GM12892 (cell line): ENCODE measurements at regions not wholly inside any gene's neighbourhood (a gene's known extent, or its start where the extent isn't known, plus 50 kb on each side); places are given as distances from the start of the nearest gene placed in this dataset.
"Not testable (repeated sequence)": the region's sequence is repeated elsewhere in the genome, so short reads cannot be mapped to it uniquely, and the experiment has no call there.

Experiments used
- DNase-seq: peaks from one replicate; pipeline ENCODE4 v3.0.0; 2011; ENCODE audit not compliant: insufficient read length
- FAIRE-seq: peaks from 2 replicates; lab custom pipeline; 2011; peaks lifted over from hg19 to GRCh38; lab: Jason Lieb, UNC
- POLR2A ChIP-seq: IDR thresholded peaks from 2 replicates; pipeline ENCODE4 v1.6.1; 2011; ENCODE audit warnings: low read depth, low read length, control low read depth
- POLR2AphosphoS5 ChIP-seq: IDR thresholded peaks from 2 replicates; pipeline ENCODE4 v1.6.1; 2011; ENCODE audit warnings: low read depth, low read length, control low read depth
- TAF1 ChIP-seq: IDR thresholded peaks from 2 replicates; pipeline ENCODE4 v1.6.1; 2011; ENCODE audit warnings: low read depth, mild to moderate bottlenecking, control low read depth, low read length, borderline replicate concordance

- FAIRE-seq, result no peak
- no peak for DNase-seq
- TF ChIP-seq POLR2A (no peak), TAF1 (no peak), POLR2AphosphoS5 (no peak)
These were observed 231.8 kb upstream of the RBBP8 start for GRCh38 chr18:22701326-22701725.

GRCh38 chr18:22701795-22702194 lies 231.3 kb upstream of the RBBP8 start:
- no peak for TF ChIP-seq TAF1
- TF ChIP-seq POLR2A, result no peak
- TF ChIP-seq POLR2AphosphoS5, result no peak
- DNase-seq (no peak), FAIRE-seq (no peak)

DNA sequence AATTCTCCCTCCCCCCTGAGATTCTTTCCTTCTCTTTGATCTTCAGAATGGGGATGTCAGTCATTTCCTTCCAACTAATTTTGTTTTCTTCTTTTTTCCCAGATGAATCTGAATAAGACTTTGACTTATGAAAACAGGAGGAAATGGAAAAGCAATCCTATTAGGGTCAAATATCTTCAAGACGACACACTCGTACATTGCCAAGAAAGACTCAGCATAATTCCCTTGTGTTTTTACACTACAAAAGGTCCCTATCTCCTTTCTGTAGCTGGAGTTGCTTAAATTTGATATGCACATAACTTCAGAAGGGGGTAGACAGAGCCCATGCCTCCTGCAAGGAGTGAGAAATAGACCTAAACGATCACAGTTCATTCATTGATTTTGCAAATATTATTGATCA lies 230.3 kb upstream of the RBBP8 start:
- FAIRE-seq (no peak), DNase-seq (no peak)
- TF ChIP-seq POLR2AphosphoS5, result no peak
- no peak for TF ChIP-seq POLR2A
- TF ChIP-seq TAF1, result no peak

GRCh38 chr18:22703883-22704585 lies 229.1 kb upstream of the RBBP8 start:
- DNase-seq (peak; percentile 26), FAIRE-seq (no peak)
- TF ChIP-seq TAF1, result no peak
- no peak for TF ChIP-seq POLR2AphosphoS5
- TF ChIP-seq POLR2A, result no peak

DNA sequence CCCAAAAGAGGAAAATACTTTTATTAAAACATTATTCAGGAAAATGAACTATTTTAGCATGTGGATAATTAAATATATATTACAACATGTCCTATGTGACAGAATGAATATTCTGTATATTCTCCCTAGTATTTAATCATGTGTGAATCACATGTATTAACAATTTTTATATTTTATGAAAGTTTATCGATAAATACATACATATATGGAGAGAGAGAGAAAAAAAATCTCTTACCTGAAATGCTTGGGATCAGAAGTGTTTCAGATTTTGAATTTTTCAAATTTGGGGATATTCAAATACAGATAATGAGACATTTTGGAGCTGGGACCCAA lies 228.6 kb upstream of the RBBP8 start:
- TF ChIP-seq POLR2AphosphoS5 (no peak), POLR2A (no peak), TAF1 (no peak)
- FAIRE-seq, result no peak
- no peak for DNase-seq

GRCh38 chr18:22705328-22705727 lies 227.8 kb upstream of the RBBP8 start:
- DNase-seq (no peak), FAIRE-seq (no peak)
- no peak for TF ChIP-seq POLR2A
- no peak for TF ChIP-seq TAF1
- TF ChIP-seq POLR2AphosphoS5, result no peak

- not testable (repeated sequence) for DNase-seq, FAIRE-seq
These were observed 227.1 kb upstream of the RBBP8 start for GRCh38 chr18:22706025-22706424.

DNA sequence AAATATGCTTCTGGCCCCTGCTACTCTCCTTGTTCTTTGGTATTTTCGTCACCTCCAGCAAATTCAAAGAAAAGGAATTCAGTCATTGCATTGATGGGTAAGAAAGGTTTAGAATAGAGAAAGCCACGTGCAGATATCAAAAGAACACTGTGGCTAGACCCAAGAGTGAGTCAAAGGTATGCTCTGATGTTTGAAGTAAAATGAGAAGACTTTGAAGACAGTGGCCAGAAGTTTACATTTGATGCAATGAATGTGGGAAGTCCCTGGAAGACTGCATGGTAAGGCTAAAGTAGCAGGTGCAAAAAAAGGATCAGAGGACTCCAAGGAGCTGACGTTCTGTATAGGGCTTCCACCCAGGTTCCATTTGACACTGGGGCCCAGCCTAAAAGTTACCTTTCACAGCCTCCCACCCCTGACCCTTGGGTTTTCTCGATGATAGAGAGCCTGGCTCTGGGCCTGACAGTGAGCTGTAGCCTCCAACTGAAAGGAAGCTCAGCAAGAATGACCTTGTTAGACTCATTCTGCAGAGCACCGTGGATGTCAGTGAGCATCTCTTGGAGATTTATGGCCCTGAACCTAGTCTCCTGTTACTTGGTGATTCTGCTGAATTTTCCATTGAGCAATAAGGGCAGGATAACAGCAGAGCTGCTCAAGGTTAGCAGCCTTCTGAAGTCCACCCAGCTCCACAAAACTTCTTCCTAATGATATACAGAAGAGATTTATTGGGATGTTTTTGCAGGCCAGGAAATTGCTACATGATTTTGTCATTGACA lies 223.7 kb upstream of the RBBP8 start:
- TF ChIP-seq POLR2A (no peak), TAF1 (no peak), POLR2AphosphoS5 (no peak)
- FAIRE-seq (no peak), DNase-seq (no peak)

DNA sequence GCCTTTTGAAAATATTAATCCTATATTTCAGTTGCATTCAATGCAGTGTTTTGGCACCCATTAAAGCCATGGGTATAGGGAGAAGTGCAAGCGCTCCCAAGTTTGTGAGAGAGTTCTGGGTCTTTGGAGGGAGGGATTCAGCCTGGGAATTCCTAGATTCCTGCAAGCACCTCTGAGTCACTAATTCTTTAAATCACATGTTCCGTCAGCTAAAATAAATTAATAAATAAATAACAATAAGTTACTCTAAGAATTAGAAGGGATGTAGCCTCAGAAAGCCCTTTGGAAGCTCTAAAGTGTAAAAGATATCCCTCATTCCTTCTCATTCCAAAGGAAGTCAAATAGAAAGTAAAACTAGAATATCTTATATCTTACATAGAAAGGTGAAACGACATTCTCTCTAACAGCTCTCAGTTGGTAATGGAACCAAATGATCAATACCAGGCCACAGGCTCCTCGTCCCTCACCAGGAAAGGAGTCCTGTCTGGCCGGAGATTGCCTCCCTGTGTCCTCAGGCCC lies 222.4 kb upstream of the RBBP8 start:
- no peak for TF ChIP-seq TAF1
- TF ChIP-seq POLR2A, result no peak
- no peak for TF ChIP-seq POLR2AphosphoS5
- FAIRE-seq (no peak), DNase-seq (no peak)

GRCh38 chr18:22711192-22711685 lies 221.9 kb upstream of the RBBP8 start:
- TF ChIP-seq POLR2AphosphoS5, result no peak
- no peak for TF ChIP-seq POLR2A
- no peak for TF ChIP-seq TAF1
- DNase-seq (no peak), FAIRE-seq (no peak)

DNA sequence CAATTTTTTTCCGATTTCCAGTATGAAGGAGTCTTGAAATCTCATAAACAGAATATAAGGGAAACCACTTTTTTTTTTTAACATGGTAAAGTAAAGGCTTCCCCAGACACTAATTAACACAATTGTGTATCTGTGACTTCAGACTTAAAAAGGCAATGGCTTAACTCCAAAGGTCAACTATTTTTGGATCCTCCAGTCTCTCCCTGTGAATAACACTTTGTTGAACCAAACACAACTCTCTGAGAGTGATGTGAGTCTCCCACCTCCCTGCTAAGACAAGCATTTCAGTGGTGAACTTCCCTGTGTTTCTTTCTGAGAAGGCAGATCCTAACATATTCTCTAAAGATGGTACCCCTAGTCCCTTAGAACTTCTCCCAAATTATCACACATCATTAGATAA lies 219.6 kb upstream of the RBBP8 start:
- TF ChIP-seq POLR2AphosphoS5, result no peak
- TF ChIP-seq TAF1, result no peak
- TF ChIP-seq POLR2A, result no peak
- DNase-seq (no peak), FAIRE-seq (no peak)

DNA sequence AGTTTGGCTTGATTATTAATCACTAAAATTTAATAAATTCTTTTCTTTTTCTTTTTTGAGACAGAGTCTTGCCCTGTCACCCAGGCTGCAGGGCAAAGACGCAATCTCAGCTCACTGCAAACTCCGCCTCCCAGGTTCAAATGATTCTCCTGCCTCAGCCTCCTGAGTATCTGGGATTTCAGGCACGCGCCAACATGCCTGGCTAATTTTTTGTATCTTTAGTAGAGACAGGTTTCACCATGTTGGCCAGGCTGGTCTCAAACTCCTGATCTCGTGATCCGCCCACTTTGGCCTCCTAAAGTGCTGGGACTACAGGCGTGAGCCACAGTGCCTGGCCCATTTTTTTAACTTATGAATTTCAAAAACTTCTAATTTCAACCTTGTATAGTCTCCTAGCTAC lies 215.6 kb upstream of the RBBP8 start:
- not testable (repeated sequence) for DNase-seq, FAIRE-seq

GRCh38 chr18:22723221-22723620 lies 209.9 kb upstream of the RBBP8 start:
- no peak for TF ChIP-seq POLR2AphosphoS5
- no peak for TF ChIP-seq TAF1
- no peak for TF ChIP-seq POLR2A
- FAIRE-seq (no peak), DNase-seq (no peak)
